Activated CD4-positive, alpha-beta T cell treated with anti-CD3 and anti-CD28 coated beads, Interleukin-10, Interleukin-2, amounts not matched to agents 100 ng/mL and 50 ng/mL, durations not matched to agents 16 hours and 8 hours (primary cell): ENCODE measurements at regions not wholly inside any gene's neighbourhood (a gene's known extent, or its start where the extent isn't known, plus 50 kb on each side); places are given as distances from the start of the nearest gene placed in this dataset.
A peak's percentile ranks its signal among the peaks of the same experiment; 100 is the strongest.
"Not testable (repeated sequence)": the region's sequence is repeated elsewhere in the genome, so short reads cannot be mapped to it uniquely, and the experiment has no call there.

Experiments
- DNase-seq: peaks from one replicate; pipeline ENCODE4 v3.0.0-alpha.2; 2020

- DNase-seq, result no peak
Measured at GRCh38 chr15:88997531-88997930, 84.4 kb upstream of the MFGE8 start.

GRCh38 chr15:88998980-88999713 lies 86.0 kb upstream of the MFGE8 start:
- no peak for DNase-seq

DNA sequence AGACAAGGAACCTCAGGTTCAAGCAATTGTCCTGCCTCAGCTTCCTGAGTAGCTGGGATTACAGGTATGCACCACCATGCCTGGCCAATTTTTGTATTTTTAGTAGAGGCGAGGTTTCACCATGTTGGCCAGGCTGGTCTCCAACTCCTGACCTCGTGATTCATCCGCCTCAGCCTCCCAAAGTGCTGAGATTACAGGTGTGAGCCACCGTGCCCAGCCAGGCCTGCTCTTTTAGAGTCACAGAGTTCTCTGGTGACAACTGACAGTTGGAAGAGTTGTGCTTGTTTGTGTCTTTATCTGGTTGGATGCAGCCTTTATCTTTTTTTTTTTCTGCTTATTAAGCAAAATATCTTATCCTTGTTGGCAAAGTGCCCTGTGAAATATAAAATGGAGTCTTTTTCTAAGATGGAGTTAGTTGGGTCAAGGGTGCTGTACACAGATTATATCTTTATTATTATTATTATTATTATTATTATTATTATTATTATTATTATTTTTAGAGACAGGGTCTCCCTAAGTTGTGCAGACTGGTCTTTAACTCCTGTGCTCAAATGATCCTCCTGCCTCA lies 86.5 kb upstream of the ABHD2 start:
- not testable (repeated sequence) for DNase-seq

DNA sequence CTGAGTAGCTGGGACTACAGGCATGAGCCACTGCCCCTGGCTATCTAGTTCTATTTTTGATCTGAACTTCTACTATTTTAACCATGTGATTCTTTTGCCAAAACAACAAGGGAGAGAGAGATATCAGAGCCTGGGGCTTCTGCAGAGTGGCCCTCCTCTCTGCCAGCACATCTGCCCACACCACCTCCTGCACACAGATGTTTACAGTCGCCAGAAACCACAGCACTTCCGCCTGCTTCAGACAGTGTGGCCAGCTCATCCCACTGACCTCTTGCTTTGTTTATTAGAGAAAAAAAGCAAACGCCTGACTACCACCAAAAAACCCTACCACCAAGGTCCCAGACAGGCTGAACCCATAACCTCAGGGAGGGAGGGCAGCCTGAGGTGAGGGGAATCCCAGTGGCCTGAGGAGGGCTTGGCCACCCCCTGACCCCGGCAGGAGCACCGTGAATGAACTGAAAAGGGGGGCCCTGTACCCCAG lies 85.9 kb upstream of the ABHD2 start:
- peak; percentile 7 for DNase-seq

DNA sequence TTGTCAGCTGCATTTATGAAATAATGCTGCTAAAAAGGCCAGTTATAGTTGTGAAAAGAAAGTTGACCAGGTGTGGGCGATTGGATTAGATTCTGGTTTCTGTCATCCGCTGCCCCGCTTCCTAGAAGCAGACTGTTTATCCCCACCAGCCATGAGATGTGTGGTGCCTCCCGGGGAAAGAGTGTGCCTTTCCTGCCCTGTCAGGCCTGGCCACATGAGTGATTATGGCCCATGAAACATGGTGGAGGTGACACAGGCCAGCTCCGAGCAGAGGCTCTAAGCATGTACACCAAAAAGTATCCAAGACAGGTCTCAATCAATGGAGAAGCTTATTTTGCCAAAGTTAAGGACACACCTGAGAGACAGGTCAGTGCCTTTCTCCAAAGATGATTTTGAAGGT lies 85.4 kb upstream of the ABHD2 start:
- no peak for DNase-seq

DNA sequence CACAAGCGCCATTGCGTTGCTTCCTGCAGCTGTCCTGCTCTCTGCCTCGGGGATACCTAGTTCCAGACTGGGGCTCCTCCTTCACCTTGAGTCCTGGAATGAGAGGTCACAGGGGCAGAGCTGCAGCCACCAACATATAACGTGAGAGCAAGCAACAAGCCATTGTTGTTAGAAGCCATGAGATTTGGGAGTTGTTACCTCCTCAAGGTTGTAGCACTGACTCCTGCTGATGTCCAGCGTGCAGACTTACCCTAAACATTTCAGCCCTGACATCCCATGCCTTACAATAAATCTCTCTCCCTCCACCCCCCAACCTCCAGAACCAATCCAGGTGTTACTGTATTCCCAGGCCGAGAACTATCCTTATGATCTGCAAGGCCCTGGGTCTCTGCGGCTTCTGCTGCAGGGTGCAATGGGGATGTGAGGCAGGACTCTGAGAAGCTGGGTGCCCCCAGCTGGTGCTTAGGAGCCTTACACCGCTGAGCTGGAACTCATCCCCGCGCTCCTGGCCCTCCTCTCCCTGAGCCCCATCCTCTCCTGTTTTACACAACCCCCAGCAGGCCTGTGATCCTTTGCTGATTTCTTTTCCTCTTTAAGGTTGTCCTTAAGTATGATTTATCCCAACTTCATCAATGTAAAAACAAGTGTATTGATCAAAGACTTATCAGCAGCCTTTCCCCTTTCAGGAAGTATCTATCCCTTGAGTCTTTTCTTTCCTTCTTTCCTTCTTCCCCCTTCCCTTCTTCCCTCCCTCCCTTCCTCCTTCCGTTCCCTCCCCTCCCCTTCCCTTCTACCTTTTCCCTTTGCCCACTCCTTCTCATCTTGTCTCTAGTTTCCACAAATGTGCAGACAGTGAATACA lies 84.2 kb upstream of the ABHD2 start:
- DNase-seq, result peak; percentile 12

- DNase-seq, result no peak
Measured at GRCh38 chr15:89004726-89005030, 83.6 kb upstream of the ABHD2 start.

DNA sequence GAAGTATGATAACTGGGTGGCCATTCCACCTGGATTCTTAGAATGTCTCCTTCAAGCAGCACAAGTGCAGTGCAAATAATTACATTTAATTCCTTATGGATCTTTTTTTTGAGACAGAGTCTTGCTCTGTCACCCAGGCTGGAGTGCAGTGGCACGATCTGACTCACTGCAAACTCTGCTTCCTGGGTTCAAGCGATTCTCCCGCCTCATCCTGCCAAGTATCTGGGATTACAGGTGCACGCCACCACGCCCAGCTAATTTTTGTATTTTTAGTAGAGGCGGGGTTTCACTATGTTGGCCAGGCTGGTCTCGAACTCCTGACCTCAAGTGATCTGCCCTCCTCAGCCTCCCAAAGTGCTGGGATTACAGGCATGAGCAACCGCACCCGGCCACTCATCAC lies 80.7 kb upstream of the ABHD2 start:
- not testable (repeated sequence) for DNase-seq

DNA sequence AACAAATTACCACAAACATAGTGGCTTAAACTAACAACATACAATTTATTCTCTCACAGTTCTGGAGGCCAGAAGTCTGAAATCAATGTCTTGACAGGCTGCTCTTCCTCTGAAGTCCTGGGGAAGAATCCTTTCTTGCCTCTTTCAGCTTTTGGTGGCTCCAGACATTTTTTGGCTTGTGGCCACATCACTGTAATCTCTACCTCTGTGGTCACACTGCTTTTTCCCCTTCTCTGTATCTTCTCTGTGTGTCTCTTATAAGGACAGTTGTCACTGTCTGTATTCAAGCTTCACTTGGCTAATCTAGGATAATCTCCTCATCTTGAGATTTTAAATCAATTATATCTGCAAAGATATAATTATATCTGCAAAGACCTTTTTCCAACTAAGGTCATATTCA lies 80.3 kb upstream of the ABHD2 start:
- no peak for DNase-seq

GRCh38 chr15:89009080-89009479 lies 79.2 kb upstream of the ABHD2 start:
- no peak for DNase-seq

DNA sequence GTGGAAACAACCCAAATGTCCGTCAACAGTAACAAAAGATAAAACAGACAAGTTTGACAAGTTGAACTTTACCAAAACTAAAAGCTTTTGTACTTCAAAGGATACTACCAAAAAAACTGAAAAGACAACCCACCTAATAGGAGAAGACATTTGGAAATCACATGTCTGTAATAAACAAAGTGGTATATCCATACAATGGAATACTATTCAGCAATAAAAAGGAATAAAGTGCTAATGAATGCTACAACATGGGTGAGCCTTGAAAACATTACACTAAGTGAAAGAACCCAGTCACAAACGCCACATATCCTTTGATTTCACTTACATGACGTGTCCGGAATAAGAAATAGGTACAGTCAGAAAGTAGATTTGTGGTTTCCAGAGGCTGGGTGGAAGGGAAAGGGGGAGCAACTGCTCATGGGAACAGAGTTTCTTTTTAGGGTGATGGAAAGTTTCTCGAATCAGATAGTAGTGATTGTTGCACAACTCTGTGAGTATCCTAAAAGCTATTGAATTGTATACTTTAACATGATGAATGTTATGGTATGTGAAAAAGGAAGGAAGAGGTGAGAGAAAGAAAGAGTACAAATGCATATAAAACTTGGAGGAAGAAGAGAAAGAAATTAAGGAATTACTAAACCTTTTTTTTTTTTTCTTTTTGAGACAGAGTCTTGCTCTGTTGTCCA lies 72.7 kb upstream of the ABHD2 start:
- DNase-seq, result peak; percentile 28

- DNase-seq, result no peak
Measured at GRCh38 chr15:89016549-89017041, 71.7 kb upstream of the ABHD2 start.

DNA sequence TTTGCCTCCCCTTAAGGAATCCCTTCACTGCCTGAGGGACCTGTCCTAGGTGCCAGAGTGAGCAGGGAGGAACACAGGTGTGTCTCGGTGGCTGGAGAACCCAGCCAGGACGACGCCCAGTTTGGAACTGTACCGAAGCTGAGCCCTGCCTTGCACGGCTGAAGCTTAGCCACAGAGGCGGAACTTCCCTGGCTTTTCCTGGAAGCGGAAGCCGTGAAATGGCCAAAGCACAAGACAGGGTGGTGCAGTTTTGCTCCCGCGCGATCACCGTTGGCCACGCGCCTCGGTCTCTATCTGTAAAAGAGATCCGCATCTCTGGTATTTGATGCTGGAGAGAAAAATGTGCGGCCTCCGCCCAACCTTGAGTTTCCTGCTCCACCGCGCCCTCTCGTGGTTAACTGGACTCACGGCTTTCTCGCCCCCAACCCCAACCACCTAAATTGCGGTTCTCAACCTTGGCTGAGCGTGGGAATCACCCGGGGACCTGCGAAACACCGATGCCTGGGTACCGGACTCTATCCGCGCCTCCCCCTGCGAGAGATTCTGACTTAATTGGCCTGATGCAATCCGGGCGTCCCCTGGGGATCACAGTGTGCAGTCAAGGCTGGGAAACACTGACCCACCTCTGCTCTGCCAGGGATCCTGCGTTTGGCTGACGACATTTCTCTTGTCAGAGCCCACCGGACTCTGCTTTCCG lies 70.7 kb upstream of the ABHD2 start:
- peak; percentile 85 for DNase-seq

- DNase-seq, result no peak
Measured at GRCh38 chr15:89018207-89018606, 70.0 kb upstream of the ABHD2 start.

- DNase-seq, result no peak
Measured at GRCh38 chr15:89019436-89019835, 68.8 kb upstream of the ABHD2 start.

DNA sequence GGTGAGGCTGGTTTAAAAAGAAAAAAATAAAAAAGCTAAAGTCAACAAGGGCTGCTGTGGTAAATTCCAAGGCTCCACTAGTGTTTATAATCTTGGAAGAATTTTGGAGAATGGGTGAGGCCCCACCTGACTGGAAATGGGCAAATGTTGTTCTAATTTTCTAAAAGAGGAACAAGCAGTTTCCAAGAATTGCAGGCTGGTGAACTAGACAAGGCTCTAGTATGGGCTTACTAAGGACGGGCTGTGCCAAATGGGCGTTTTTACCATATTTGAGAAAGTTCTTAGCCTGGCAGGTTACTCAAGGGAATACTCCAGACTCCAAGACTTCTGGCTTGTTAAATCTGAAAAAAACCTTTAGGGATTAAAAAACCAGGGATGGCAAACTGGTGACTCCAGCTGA lies 67.0 kb upstream of the ABHD2 start:
- no peak for DNase-seq

DNA sequence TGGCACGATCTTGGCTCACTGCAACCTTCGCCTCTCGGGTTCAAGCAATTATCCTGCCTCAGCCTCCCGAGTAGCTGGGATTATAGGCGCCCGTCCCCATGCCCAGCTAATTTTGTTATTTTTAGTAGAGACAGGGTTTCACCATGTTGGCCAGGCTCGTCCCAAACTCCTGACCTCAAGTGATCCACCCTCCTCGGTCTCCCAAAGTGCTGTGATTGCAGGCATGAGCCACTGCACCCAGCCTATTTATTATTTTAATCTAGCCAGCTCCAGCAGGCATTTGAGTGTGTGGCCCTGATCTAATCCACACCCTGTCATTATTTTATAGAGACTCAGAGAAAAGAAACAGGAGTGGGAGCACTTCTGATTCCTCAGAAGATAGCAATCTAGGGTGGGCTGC lies 66.4 kb upstream of the ABHD2 start:
- not testable (repeated sequence) for DNase-seq

DNA sequence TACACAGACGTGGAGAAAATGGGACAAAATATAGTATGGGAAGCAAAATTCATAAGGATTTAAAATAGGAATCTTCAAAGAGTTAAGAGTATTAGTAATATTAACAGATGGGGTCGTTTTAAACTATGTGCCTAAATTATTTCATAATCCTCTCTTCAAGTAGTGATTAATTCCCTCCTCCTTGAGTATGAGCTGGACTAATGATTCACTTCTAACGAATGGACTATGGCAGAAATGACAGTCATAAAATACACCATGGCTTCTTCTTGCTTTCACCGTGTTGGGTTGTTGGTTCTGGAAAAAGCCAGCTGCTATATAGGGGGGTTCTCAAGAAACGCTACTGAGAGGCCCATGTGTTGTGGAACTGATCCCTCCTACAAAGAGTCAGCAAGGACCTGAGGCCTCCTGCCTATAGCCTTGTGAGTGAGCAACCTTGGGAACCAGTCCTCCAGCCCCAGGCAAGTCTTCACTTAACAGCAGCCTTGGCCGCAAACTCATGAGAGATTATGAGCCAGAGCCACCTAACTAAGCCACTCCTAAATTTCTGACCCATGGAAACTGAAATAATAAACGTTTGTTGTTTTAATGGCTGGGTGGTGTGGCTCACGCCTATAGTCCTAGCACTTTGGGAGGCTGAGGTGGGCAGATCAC lies 64.8 kb upstream of the ABHD2 start:
- no peak for DNase-seq

- no peak for DNase-seq
Measured at GRCh38 chr15:89024418-89024817, 63.8 kb upstream of the ABHD2 start.

- DNase-seq, result no peak
Measured at GRCh38 chr15:89026167-89026566, 62.1 kb upstream of the ABHD2 start.

- DNase-seq, result no peak
Measured at GRCh38 chr15:89028036-89028435, 60.2 kb upstream of the ABHD2 start.

GRCh38 chr15:89030311-89030710 lies 57.9 kb upstream of the ABHD2 start:
- no peak for DNase-seq
